ENCODE measurements at regions not wholly inside any gene's neighbourhood (a gene's known extent, or its start where the extent isn't known, plus 50 kb on each side); places are given as distances from the start of the nearest gene placed in this dataset.

DNA sequence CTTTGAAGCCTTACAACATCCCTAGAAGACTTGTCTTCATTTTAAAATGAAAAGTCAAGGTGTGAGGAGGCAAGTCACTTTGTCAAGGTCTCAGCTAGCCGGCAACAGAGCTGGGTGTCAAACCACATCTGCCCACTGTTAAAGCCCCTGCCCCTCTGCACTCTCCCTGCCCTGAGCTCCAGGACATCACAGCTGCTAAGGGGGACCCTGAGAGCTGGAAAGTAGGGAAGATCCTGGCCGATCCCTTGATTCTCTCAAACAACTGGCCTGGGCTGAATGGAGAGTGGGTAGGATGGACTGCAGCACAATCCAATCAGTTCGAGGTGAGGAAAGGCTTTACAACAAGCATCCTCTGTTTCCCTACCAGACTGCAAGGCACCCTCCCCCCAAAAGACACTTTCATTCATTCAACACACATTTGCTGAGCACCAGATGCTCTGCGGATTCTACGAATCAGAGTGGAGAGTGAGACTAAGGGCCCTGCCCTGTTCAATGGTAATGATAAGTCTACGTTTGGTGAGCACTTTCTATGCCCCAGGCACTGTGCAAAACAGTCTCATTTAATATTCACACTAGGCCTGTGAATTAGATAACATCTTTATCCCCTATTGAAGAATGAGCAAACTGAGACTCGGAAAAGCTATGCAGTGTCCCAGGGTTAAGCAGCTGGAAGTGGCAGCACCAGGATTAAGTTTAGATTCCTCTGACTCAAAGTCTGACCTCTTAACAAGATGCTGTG lies 148.1 kb downstream of the HERPUD2 start:
- H3K27me3 ChIP-seq (ENCODE audit: control insufficient read depth, insufficient read depth, low read length), result peaks cover 17% of the 10 kb centered on the region
- no peak for TF ChIP-seq CTCF (IDR thresholded peaks at IDR 0.05; ENCODE audit: low read depth, low read length)
- no peaks in the 10 kb centered on the region for H3K9me3 ChIP-seq (ENCODE audit: control insufficient read depth, insufficient read depth, low read length)
- ChIA-PET POLR2A (no interaction called here), CTCF (interaction anchor here (2.7 kb wide), 1 partner anchor 9 kb away, joined by 9 read pairs; no protein-coding TSS in a partner anchor)
- H3K4me3 ChIP-seq (ENCODE audit: low read depth, low read length), result no peak overlapping the region
- DNase-seq (ENCODE audit: low read depth, low spot score), result no peak
- no peak overlapping the region for H3K27ac ChIP-seq (ENCODE audit: low read depth, low read length)

DNA sequence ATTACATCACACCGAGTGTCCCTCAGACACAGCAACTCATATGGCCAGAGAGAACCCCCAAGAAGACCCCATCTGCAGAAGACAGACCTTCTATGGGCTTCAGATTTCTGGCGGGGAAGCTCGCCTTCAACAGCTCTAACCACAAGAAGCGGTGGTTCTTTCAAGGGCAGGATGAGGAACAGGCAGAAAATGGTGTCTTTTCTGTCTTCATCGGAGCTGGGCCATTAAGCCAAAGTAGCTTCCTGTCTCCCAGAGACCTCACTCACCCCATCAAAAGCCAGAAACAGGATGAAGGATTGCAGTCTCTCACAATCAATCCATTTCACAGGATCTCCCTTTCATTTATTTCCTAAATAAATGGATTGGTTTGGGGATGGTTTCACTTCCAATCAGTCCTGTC lies 149.1 kb downstream of the HERPUD2 start:
- no peak for TF ChIP-seq CTCF (IDR thresholded peaks at IDR 0.05; ENCODE audit: low read depth, low read length)
- H3K27ac ChIP-seq (ENCODE audit: low read depth, low read length), result no peak overlapping the region
- DNase-seq (ENCODE audit: low read depth, low spot score), result no peak
- POLR2A ChIA-PET, result no interaction called here
- H3K27me3 ChIP-seq (ENCODE audit: control insufficient read depth, insufficient read depth, low read length), result peaks cover 17% of the 10 kb centered on the region
- H3K9me3 ChIP-seq (ENCODE audit: control insufficient read depth, insufficient read depth, low read length), result no peaks in the 10 kb centered on the region
- CTCF ChIA-PET, result interaction anchor here (2.7 kb wide), 1 partner anchor 8 kb away, joined by 9 read pairs; no protein-coding TSS in a partner anchor
- no peak overlapping the region for H3K4me3 ChIP-seq (ENCODE audit: low read depth, low read length)

- Histone ChIP-seq H3K27ac (ENCODE audit: low read depth, low read length) (no peak overlapping the region), H3K4me3 (ENCODE audit: low read depth, low read length) (no peak overlapping the region), H3K27me3 (ENCODE audit: control insufficient read depth, insufficient read depth, low read length) (peaks cover 21% of the 10 kb centered on the region), H3K9me3 (ENCODE audit: control insufficient read depth, insufficient read depth, low read length) (no peaks in the 10 kb centered on the region)
- CTCF ChIA-PET, result interaction anchor here (0.5 to 1.1 kb wide), 3 partner anchors 24 to 507 kb away, joined by 3 to 4 read pairs (median 3); partner anchors contain the start of gene DPY19L1
- DNase-seq (ENCODE audit: low read depth, low spot score), result no peak
- POLR2A ChIA-PET, result no interaction called here
- TF ChIP-seq CTCF (IDR thresholded peaks at IDR 0.05; ENCODE audit: low read depth, low read length), result no peak
Observed at GRCh38 chr7:35544028-35544742, 150.8 kb downstream of the HERPUD2 start.

DNA sequence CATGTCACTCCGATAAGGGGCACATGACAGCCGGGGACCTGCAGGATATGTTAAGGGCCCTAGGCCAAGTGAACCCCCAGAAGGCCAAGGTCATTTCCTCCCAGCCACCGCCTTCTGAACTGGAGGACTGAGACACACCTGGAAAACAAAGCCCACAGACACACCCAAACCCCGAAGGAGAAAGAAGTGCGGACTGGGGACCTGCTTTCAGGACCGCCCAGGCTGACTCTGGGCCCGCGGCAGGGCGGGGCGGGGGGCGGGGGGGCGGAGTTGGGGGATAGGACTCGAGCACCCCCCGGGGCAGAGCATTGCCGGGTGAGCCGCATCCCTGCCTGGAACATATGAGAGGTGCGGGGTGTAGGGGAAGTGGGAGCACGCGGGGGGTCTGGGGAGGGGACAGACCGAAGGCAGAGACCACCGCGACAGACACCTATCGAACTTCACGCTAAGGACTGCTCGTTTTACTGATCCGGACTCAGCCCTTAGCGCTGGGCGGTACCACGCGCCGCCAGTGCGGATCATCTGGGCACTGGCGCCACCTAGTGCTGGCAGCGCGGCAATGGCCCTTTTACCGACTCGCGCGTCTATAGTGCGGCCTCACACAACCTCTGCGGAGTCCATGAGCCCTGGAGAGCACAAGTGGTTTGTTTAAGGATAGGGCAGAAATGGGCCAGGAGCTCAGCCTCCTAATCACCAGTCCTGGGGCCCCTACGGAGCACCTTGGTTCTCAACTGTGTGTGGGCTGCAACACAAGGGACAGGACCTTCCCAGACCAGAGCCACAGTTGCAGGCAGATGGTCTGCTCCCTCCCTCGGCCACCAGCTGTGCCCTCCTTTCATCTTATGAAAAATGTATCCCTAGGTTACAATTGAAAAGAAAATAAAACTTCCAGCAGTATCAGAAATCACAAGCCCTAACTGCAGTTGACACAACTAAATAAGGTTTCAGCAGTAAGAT lies 157.6 kb downstream of the HERPUD2 start:
- H3K4me3 ChIP-seq (ENCODE audit: low read depth, low read length), result peak overlapping the region; percentile 50
- ChIA-PET POLR2A (no interaction called here), CTCF (interaction anchor here (0.7 to 1.9 kb wide), 13 partner anchors 9 to 119 kb away, joined by 3 to 11 read pairs (median 4); no protein-coding TSS in a partner anchor)
- H3K9me3 ChIP-seq (ENCODE audit: control insufficient read depth, insufficient read depth, low read length), result no peaks in the 10 kb centered on the region
- DNase-seq (ENCODE audit: low read depth, low spot score), result peak; percentile 18
- peak; percentile 94 for TF ChIP-seq CTCF (IDR thresholded peaks at IDR 0.05; ENCODE audit: low read depth, low read length)
- peaks cover 9% of the 10 kb centered on the region for H3K27me3 ChIP-seq (ENCODE audit: control insufficient read depth, insufficient read depth, low read length)
- H3K27ac ChIP-seq (ENCODE audit: low read depth, low read length), result no peak overlapping the region

All from AG04450 (cell line).